Neural cell (in vitro differentiated cells): ENCODE measurements at regions not wholly inside any gene's neighbourhood (a gene's known extent, or its start where the extent isn't known, plus 50 kb on each side); places are given as distances from the start of the nearest gene placed in this dataset.

ENCODE experiments used
- EP300 ChIP-seq: fragments of 450-650 bp; conservative IDR thresholded peaks from 2 replicates; pipeline ENCODE4 v1.6.1; 2014; ENCODE audit warnings: antibody characterized with exemption, mild to moderate bottlenecking, moderate library complexity; ENCODE audit not compliant: poor library complexity, severe bottlenecking
- MXI1 ChIP-seq: fragments of 450-650 bp; conservative IDR thresholded peaks from 2 replicates; pipeline ENCODE4 v1.6.1; 2014; ENCODE audit warnings: antibody characterized with exemption, mild to moderate bottlenecking; ENCODE audit not compliant: poor library complexity, severe bottlenecking
- TAF1 ChIP-seq: IDR thresholded peaks from 2 replicates; pipeline ENCODE4 v1.6.1; 2012; ENCODE audit warnings: low read depth
- TF ChIP-seq, protein P1 (sequence below): IDR thresholded peaks from 2 replicates; pipeline ENCODE4 v1.6.1; 2012; ENCODE audit warnings: borderline replicate concordance
- TF ChIP-seq, protein P2 (sequence below): fragments of 450-650 bp; IDR thresholded peaks from 2 replicates; pipeline ENCODE4 v1.5.1; 2014; ENCODE audit warnings: antibody characterized with exemption, mild to moderate bottlenecking, moderate library complexity; ENCODE audit not compliant: poor library complexity, severe bottlenecking

DNA sequence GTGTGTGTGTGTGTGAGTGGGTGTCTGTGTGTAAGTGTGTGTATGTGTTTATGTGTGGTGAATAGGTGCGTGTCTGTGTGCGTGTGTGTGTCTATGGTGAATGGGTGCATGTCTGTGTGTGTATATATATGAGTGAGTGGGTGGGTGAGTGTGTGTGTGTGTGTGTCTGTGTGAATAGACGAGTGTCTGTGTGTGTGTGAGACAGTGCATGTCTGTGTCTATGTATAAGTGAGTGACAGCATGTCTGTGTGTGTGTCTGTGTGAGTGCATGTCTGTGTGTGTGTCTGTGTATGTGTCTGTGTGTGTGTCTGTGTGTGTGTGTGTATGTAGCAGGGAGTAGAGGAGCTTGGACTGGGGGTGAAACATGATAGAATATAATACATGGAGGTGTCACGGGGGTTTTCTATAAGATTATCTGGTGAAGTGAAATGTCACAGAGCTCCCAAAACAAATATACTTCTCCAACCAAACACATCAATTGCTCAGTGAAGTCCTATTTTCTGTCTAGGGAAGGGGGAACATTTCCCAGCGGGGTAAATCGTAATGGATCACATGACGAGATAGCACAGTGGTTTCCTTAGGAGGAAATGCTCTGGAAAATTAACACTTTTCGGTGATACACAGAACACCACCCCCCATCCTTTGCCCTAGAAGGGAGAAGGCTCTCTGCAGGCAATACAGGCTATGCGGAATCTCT, 723.3 kb upstream of the CELF2 start:
- TF ChIP-seq EP300 (peak; percentile 7), TAF1 (no peak), MXI1 (no peak)
- TF ChIP-seq, protein P1, sequence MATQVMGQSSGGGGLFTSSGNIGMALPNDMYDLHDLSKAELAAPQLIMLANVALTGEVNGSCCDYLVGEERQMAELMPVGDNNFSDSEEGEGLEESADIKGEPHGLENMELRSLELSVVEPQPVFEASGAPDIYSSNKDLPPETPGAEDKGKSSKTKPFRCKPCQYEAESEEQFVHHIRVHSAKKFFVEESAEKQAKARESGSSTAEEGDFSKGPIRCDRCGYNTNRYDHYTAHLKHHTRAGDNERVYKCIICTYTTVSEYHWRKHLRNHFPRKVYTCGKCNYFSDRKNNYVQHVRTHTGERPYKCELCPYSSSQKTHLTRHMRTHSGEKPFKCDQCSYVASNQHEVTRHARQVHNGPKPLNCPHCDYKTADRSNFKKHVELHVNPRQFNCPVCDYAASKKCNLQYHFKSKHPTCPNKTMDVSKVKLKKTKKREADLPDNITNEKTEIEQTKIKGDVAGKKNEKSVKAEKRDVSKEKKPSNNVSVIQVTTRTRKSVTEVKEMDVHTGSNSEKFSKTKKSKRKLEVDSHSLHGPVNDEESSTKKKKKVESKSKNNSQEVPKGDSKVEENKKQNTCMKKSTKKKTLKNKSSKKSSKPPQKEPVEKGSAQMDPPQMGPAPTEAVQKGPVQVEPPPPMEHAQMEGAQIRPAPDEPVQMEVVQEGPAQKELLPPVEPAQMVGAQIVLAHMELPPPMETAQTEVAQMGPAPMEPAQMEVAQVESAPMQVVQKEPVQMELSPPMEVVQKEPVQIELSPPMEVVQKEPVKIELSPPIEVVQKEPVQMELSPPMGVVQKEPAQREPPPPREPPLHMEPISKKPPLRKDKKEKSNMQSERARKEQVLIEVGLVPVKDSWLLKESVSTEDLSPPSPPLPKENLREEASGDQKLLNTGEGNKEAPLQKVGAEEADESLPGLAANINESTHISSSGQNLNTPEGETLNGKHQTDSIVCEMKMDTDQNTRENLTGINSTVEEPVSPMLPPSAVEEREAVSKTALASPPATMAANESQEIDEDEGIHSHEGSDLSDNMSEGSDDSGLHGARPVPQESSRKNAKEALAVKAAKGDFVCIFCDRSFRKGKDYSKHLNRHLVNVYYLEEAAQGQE = no peak
- TF ChIP-seq, protein P2, sequence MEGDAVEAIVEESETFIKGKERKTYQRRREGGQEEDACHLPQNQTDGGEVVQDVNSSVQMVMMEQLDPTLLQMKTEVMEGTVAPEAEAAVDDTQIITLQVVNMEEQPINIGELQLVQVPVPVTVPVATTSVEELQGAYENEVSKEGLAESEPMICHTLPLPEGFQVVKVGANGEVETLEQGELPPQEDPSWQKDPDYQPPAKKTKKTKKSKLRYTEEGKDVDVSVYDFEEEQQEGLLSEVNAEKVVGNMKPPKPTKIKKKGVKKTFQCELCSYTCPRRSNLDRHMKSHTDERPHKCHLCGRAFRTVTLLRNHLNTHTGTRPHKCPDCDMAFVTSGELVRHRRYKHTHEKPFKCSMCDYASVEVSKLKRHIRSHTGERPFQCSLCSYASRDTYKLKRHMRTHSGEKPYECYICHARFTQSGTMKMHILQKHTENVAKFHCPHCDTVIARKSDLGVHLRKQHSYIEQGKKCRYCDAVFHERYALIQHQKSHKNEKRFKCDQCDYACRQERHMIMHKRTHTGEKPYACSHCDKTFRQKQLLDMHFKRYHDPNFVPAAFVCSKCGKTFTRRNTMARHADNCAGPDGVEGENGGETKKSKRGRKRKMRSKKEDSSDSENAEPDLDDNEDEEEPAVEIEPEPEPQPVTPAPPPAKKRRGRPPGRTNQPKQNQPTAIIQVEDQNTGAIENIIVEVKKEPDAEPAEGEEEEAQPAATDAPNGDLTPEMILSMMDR = no peak
